H1 (cell line): ENCODE measurements at regions not wholly inside any gene's neighbourhood (a gene's known extent, or its start where the extent isn't known, plus 50 kb on each side); places are given as distances from the start of the nearest gene placed in this dataset.

Experiments used
- CTCF ChIA-PET: fragments of 300-600 bp; sonication (Branson Sonifier 250); formaldehyde crosslinking; loops from one replicate; lab custom pipeline; 2021; ENCODE audit not compliant: partially characterized antibody; lab: Charles Lee
- POLR2A ChIA-PET: fragments of 300-600 bp; sonication (Branson Sonifier 250); formaldehyde crosslinking; loops from one replicate; lab custom pipeline; 2021; ENCODE audit warnings: inconsistent platforms; ENCODE audit not compliant: partially characterized antibody; lab: Charles Lee
- DNase-seq, 2 experiments: peaks; one replicate each; pipeline versions ENCODE4 v3.0.0 to v3.0.0-alpha.2; 2010 to 2022; ENCODE audit warnings: low spot score in 2 of 2, low read depth in 1 of 2, mixed read lengths in 1 of 2
- FAIRE-seq: peaks from 2 replicates; lab custom pipeline; 2011; peaks lifted over from hg19 to GRCh38; lab: Jason Lieb, UNC
- H2AFZ ChIP-seq: 2 replicates; pipeline ENCODE4 v1.8.1; 2012; ENCODE audit warnings: low read length, inconsistent platforms
- H2AK5ac ChIP-seq: 2 replicates; pipeline ENCODE4 v1.6.1; 2013; ENCODE audit warnings: low read depth, low read length
- H2BK120ac ChIP-seq: replicated peaks from 2 replicates; pipeline ENCODE3; 2013; ENCODE audit warnings: low read depth, low read length, inconsistent platforms
- H2BK12ac ChIP-seq: 2 replicates; pipeline ENCODE4 v1.6.1; 2013; ENCODE audit warnings: low read depth, low read length
- H2BK15ac ChIP-seq: 2 replicates; pipeline ENCODE4 v1.6.1; 2013; ENCODE audit warnings: low read length
- H2BK20ac ChIP-seq: 2 replicates; pipeline ENCODE4 v1.6.1; 2013; ENCODE audit warnings: low read length
- H2BK5ac ChIP-seq: 2 replicates; pipeline ENCODE4 v1.6.1; 2013; ENCODE audit warnings: low read depth, low read length
- H3K14ac ChIP-seq: 2 replicates; pipeline ENCODE4 v1.6.1; 2013; ENCODE audit warnings: inconsistent platforms; ENCODE audit not compliant: insufficient read length
- H3K18ac ChIP-seq: 2 replicates; pipeline ENCODE4 v1.6.1; 2013; ENCODE audit warnings: low read length; ENCODE audit errors: extremely low read depth
- H3K23ac ChIP-seq: 2 replicates; pipeline ENCODE4 v1.6.1; 2013; ENCODE audit warnings: inconsistent platforms; ENCODE audit not compliant: insufficient read length
- H3K23me2 ChIP-seq: 2 replicates; pipeline ENCODE4 v1.6.1; 2013; ENCODE audit warnings: low read depth, low read length
- H3K27ac ChIP-seq: 2 replicates; pipeline ENCODE4 v1.6.1; 2011; ENCODE audit warnings: low read depth, low read length, inconsistent platforms
- H3K27me3 ChIP-seq, 4 experiments: replicated peaks in 1 of 4; 1 replicate in 1 of 4; 2 replicates in 3 of 4; pipeline versions ENCODE4 v1.6.1 to v1.8.1; 2011 to 2013; ENCODE audit warnings: low read length in 3 of 4, mild to moderate bottlenecking in 3 of 4, inconsistent platforms in 2 of 4, mixed read lengths in 2 of 4, moderate library complexity in 1 of 4; ENCODE audit not compliant: control insufficient read depth in 3 of 4, insufficient read depth in 3 of 4; ENCODE audit errors: extremely low read depth in 1 of 4
- H3K36me3 ChIP-seq, 4 experiments: 2 replicates each; pipeline versions ENCODE4 v1.6.1 to v1.8.1; 2011 to 2013; ENCODE audit warnings: mild to moderate bottlenecking in 4 of 4, low read length in 3 of 4, moderate library complexity in 2 of 4, control low read depth in 1 of 4, inconsistent platforms in 1 of 4; ENCODE audit not compliant: insufficient read depth in 4 of 4, control insufficient read depth in 2 of 4
- H3K4ac ChIP-seq: replicated peaks from 2 replicates; pipeline ENCODE3; 2013; ENCODE audit warnings: low read length, low read depth, mixed read lengths, inconsistent platforms; ENCODE audit not compliant: insufficient read length
- H3K4me1 ChIP-seq, 4 experiments: replicated peaks in 1 of 4; 1 replicate in 1 of 4; 2 replicates in 3 of 4; pipeline versions ENCODE4 v1.6.1 to v1.8.1; 2011 to 2013; ENCODE audit warnings: low read length in 3 of 4, inconsistent platforms in 2 of 4, mixed read lengths in 1 of 4; ENCODE audit not compliant: insufficient read depth in 4 of 4, control insufficient read depth in 3 of 4
- H3K4me2 ChIP-seq, 2 experiments: 2 replicates each; pipeline versions ENCODE4 v1.6.1 to v1.8.1; 2011 to 2013; ENCODE audit warnings: low read depth in 2 of 2, low read length in 2 of 2, control low read depth in 1 of 2, inconsistent platforms in 1 of 2, mild to moderate bottlenecking in 1 of 2; ENCODE audit not compliant: insufficient read depth in 1 of 2
- H3K4me3 ChIP-seq, 4 experiments: fragments of 200-600, 300-600 bp in 1 of 4; sonication (generic), shearing (Covaris generic), sonication (Bioruptor Twin) in 1 of 4; 2 replicates each; pipeline versions ENCODE4 v1.5.1 to v1.8.1; 2011 to 2016; ENCODE audit warnings: low read length in 4 of 4, low read depth in 3 of 4, control low read depth in 2 of 4, inconsistent platforms in 2 of 4, mild to moderate bottlenecking in 2 of 4, mixed read lengths in 1 of 4, moderate library complexity in 1 of 4; ENCODE audit not compliant: insufficient read depth in 2 of 4; ENCODE audit errors: extremely low read depth in 1 of 4
- H3K56ac ChIP-seq: replicated peaks from 2 replicates; pipeline ENCODE3; 2013; ENCODE audit warnings: low read depth, mild to moderate bottlenecking, mixed read lengths, low read length, inconsistent platforms; ENCODE audit not compliant: insufficient read length
- H3K79me1 ChIP-seq: 2 replicates; pipeline ENCODE4 v1.6.1; 2013; ENCODE audit warnings: low read depth, low read length, control low read depth
- H3K79me2 ChIP-seq, 2 experiments: 2 replicates each; pipeline versions ENCODE4 v1.6.1 to v1.8.1; 2012 to 2013; ENCODE audit warnings: low read length in 2 of 2, mild to moderate bottlenecking in 2 of 2, inconsistent platforms in 1 of 2; ENCODE audit not compliant: insufficient read depth in 2 of 2, control insufficient read depth in 1 of 2
- H3K9ac ChIP-seq, 4 experiments: replicated peaks in 1 of 4; 1 replicate in 1 of 4; 2 replicates in 3 of 4; pipeline versions ENCODE4 v1.6.1 to v1.8.1; 2011 to 2013; ENCODE audit warnings: low read depth in 3 of 4, low read length in 3 of 4, control low read depth in 2 of 4, mild to moderate bottlenecking in 2 of 4, moderate library complexity in 2 of 4, inconsistent platforms in 1 of 4; ENCODE audit errors: extremely low read depth in 1 of 4
- H3K9me3 ChIP-seq, 2 experiments: 2 replicates each; pipeline versions ENCODE4 v1.6.1 to v1.8.1; 2012 to 2013; ENCODE audit warnings: mild to moderate bottlenecking in 2 of 2, moderate library complexity in 2 of 2, control low read depth in 1 of 2, inconsistent platforms in 1 of 2, low read depth in 1 of 2, low read length in 1 of 2, mixed read lengths in 1 of 2; ENCODE audit not compliant: insufficient read depth in 2 of 2
- H4K20me1 ChIP-seq, 2 experiments: replicated peaks in 1 of 2; 2 replicates each; pipeline versions ENCODE3 to v1.8.1; 2011 to 2013; ENCODE audit warnings: inconsistent platforms in 2 of 2, low read length in 2 of 2, mild to moderate bottlenecking in 1 of 2; ENCODE audit not compliant: insufficient read depth in 2 of 2, control insufficient read depth in 1 of 2
- H4K5ac ChIP-seq: 2 replicates; pipeline ENCODE4 v1.6.1; 2013; ENCODE audit warnings: low read length, low read depth, mixed read lengths, inconsistent platforms; ENCODE audit not compliant: insufficient read length
- H4K8ac ChIP-seq: 2 replicates; pipeline ENCODE4 v1.8.0; 2013; ENCODE audit warnings: mild to moderate bottlenecking, moderate library complexity, low read length, inconsistent platforms; ENCODE audit not compliant: insufficient read depth; ENCODE audit errors: extremely low read depth
- H4K91ac ChIP-seq: replicated peaks from 2 replicates; pipeline ENCODE3; 2013; ENCODE audit warnings: low read length, mixed read lengths, inconsistent platforms; ENCODE audit not compliant: insufficient read length
- CTBP2 ChIP-seq: IDR thresholded peaks from 2 replicates; pipeline ENCODE4 v1.7.0; 2011; ENCODE audit warnings: borderline replicate concordance, mild to moderate bottlenecking, moderate library complexity, mixed read lengths, low read length; ENCODE audit not compliant: insufficient read depth, insufficient read length
- EZH2 ChIP-seq: fragments of 200-600 bp; sonication (generic); IDR thresholded peaks from 2 replicates; pipeline ENCODE4 v1.7.1; 2012; ENCODE audit warnings: low read depth, mild to moderate bottlenecking, moderate library complexity, low read length, inconsistent platforms; ENCODE audit not compliant: severe bottlenecking
- KDM5A ChIP-seq: fragments of 200-600 bp; IDR thresholded peaks from 2 replicates; pipeline ENCODE4 v1.7.1; 2012; ENCODE audit warnings: mild to moderate bottlenecking, low read length, inconsistent platforms, mixed read lengths
- POLR2A ChIP-seq, 2 experiments: IDR thresholded peaks; 1 replicate in 1 of 2; 2 replicates in 1 of 2; pipeline ENCODE4 v1.6.1; 2011; ENCODE audit warnings: low read depth in 2 of 2, low read length in 2 of 2, mild to moderate bottlenecking in 2 of 2; ENCODE audit errors: control extremely low read depth in 1 of 2
- SIN3A ChIP-seq, 2 experiments: IDR thresholded peaks in 1 of 2; conservative IDR thresholded peaks in 1 of 2; 2 replicates each; pipeline ENCODE4 v1.6.1; 2011 to 2012; ENCODE audit warnings: low read length in 2 of 2, improper control_type of control experiment in 1 of 2, low read depth in 1 of 2, mild to moderate bottlenecking in 1 of 2
- SIX5 ChIP-seq: IDR thresholded peaks from 2 replicates; pipeline ENCODE4 v1.6.1; 2011; ENCODE audit warnings: mild to moderate bottlenecking, low read depth, low read length
- SP2 ChIP-seq: IDR thresholded peaks from 2 replicates; pipeline ENCODE4 v1.6.1; 2012; ENCODE audit warnings: mild to moderate bottlenecking, low read length, inconsistent platforms
- TAF1 ChIP-seq: IDR thresholded peaks from 2 replicates; pipeline ENCODE4 v1.6.1; 2011; ENCODE audit warnings: mild to moderate bottlenecking, low read depth, low read length
- YY1 ChIP-seq: IDR thresholded peaks from 2 replicates; pipeline ENCODE4 v1.6.1; 2011; ENCODE audit warnings: low read depth, mild to moderate bottlenecking, low read length
- WGBS, 2 experiments: shearing (Covaris generic) in 1 of 2; methylation state at CpG; one replicate each; pipeline versions ENCODE4 v1.1.6 to v1.1.7; 2013 to 2015; ENCODE audit warnings: low lambda C conversion rate in 2 of 2, mixed read lengths in 2 of 2, inconsistent platforms in 1 of 2, low coverage in 1 of 2, missing lambda C conversion rate in 1 of 2; ENCODE audit not compliant: insufficient replicate concordance in 2 of 2, insufficient coverage in 1 of 2, insufficient read length in 1 of 2; ENCODE audit errors: extremely low coverage in 1 of 2, missing lambda C conversion rate in 1 of 2; 5-methylcytosine and 5-hydroxymethylcytosine counted together
- TF ChIP-seq, protein P1 (sequence below), 3 experiments: IDR thresholded peaks; 1 replicate in 2 of 3; 2 replicates in 1 of 3; pipeline versions ENCODE4 v1.5.1 to v1.6.1; 2011; ENCODE audit warnings: low read length in 3 of 3, mild to moderate bottlenecking in 3 of 3, inconsistent platforms in 2 of 3, low read depth in 1 of 3, moderate library complexity in 1 of 3; ENCODE audit not compliant: insufficient read depth in 1 of 3; ENCODE audit errors: control extremely low read depth in 1 of 3

- no peak overlapping the region for H3K23ac ChIP-seq
- no peaks in the 10 kb centered on the region for H4K20me1 ChIP-seq
- ChIA-PET CTCF (interaction anchor here (0.9 to 2.1 kb wide), 2 partner anchors 17 to 68 kb away, joined by 4 to 7 read pairs; no protein-coding TSS in a partner anchor), POLR2A (no interaction called here)
- H3K9me3 ChIP-seq, result no peaks in the 10 kb centered on the region
- no peak overlapping the region for H4K91ac ChIP-seq
- H2AK5ac ChIP-seq, result no peak overlapping the region
- H3K9ac ChIP-seq, result no peak overlapping the region
- no peak overlapping the region for H4K8ac ChIP-seq
- no peak overlapping the region for H3K4me3 ChIP-seq
- no peak overlapping the region for H3K27ac ChIP-seq
- H3K4me2 ChIP-seq, result no peak overlapping the region
- no peak overlapping the region for H2BK20ac ChIP-seq
- FAIRE-seq, result no peak
- H2BK120ac ChIP-seq, result no peak overlapping the region
- peaks cover 0 to 6% (median 3%) of the 10 kb centered on the region in 4 experiments; a peak in 3 of 7 replicates for H3K4me1 ChIP-seq
- no peaks in the 10 kb centered on the region for H3K79me1 ChIP-seq
- no peak overlapping the region for H3K56ac ChIP-seq
- no peak overlapping the region for H2BK5ac ChIP-seq
- no peak overlapping the region for H3K14ac ChIP-seq
- H2BK12ac ChIP-seq, result no peak overlapping the region
- H2AFZ ChIP-seq, result no peak overlapping the region
- H3K18ac ChIP-seq, result no peak overlapping the region
- H3K79me2 ChIP-seq, result no peaks in the 10 kb centered on the region
- peaks cover 0 to 1% (median 0%) of the 10 kb centered on the region in 4 experiments; a peak in 1 of 7 replicates for H3K27me3 ChIP-seq
- no peak overlapping the region for H2BK15ac ChIP-seq
- 92% methylated on average over 7 of the region's 7 CpGs; no CpG with 5 or more reads in 1 of the 2 experiments for WGBS, 2 experiments
- H4K5ac ChIP-seq, result no peak overlapping the region
- H3K4ac ChIP-seq, result no peak overlapping the region
- no peak for DNase-seq
- H3K23me2 ChIP-seq, result no peaks in the 10 kb centered on the region
- H3K36me3 ChIP-seq, result no peaks in the 10 kb centered on the region
- TF ChIP-seq YY1 (no peak), TAF1 (no peak), KDM5A (no peak), SIN3A (conservative IDR thresholded peaks at IDR 0.05 in 1 of 2, IDR thresholded peaks at IDR 0.05 in 1 of 2; ENCODE audit: low read depth in 1 of 2, low read length in 2 of 2) (no peak), POLR2A (IDR thresholded peaks at IDR 0.05; ENCODE audit: control extremely low read depth in 1 of 2, low read depth in 2 of 2, low read length in 2 of 2) (no peak), EZH2 (no peak), CTBP2 (no peak), SP2 (no peak), SIX5 (no peak)
- TF ChIP-seq, protein P1, sequence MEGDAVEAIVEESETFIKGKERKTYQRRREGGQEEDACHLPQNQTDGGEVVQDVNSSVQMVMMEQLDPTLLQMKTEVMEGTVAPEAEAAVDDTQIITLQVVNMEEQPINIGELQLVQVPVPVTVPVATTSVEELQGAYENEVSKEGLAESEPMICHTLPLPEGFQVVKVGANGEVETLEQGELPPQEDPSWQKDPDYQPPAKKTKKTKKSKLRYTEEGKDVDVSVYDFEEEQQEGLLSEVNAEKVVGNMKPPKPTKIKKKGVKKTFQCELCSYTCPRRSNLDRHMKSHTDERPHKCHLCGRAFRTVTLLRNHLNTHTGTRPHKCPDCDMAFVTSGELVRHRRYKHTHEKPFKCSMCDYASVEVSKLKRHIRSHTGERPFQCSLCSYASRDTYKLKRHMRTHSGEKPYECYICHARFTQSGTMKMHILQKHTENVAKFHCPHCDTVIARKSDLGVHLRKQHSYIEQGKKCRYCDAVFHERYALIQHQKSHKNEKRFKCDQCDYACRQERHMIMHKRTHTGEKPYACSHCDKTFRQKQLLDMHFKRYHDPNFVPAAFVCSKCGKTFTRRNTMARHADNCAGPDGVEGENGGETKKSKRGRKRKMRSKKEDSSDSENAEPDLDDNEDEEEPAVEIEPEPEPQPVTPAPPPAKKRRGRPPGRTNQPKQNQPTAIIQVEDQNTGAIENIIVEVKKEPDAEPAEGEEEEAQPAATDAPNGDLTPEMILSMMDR (IDR thresholded peaks at IDR 0.05; ENCODE audit: control extremely low read depth in 1 of 3, insufficient read depth in 1 of 3, low read depth in 1 of 3, low read length in 3 of 3), result no peak
Observed at GRCh38 chr12:91743704-91744321, 401.8 kb downstream of the BTG1 start.
